Fibroblast of mammary gland (primary cell): ENCODE measurements at regions not wholly inside any gene's neighbourhood (a gene's known extent, or its start where the extent isn't known, plus 50 kb on each side); places are given as distances from the start of the nearest gene placed in this dataset.

Source experiments
- DNase-seq: peaks from one replicate; pipeline ENCODE4 v3.0.0-alpha.2; 2010; ENCODE audit warnings: low read depth
- H3K4me3 ChIP-seq: 2 replicates; pipeline ENCODE4 v1.5.1; 2011; ENCODE audit warnings: low read depth, mild to moderate bottlenecking, low read length, moderate library complexity; ENCODE audit not compliant: control insufficient read depth
- CTCF ChIP-seq: conservative IDR thresholded peaks from 2 replicates; pipeline ENCODE4 v1.5.1; 2011; ENCODE audit warnings: low read depth, low read length, inconsistent platforms; ENCODE audit not compliant: control insufficient read depth, insufficient read depth

- DNase-seq, result peak; percentile 87
- no peak overlapping the region for H3K4me3 ChIP-seq
- TF ChIP-seq CTCF, result no peak
Measured at GRCh38 chr10:44032216-44032615, 352.7 kb downstream of the CXCL12 start.

GRCh38 chr10:44030738-44031137 is 354.2 kb downstream of the CXCL12 start:
- no peak for TF ChIP-seq CTCF
- no peak overlapping the region for H3K4me3 ChIP-seq
- DNase-seq, result no peak

GRCh38 chr10:44030132-44030531 is 354.8 kb downstream of the CXCL12 start:
- no peak overlapping the region for H3K4me3 ChIP-seq
- DNase-seq, result no peak
- peak; percentile 15 for TF ChIP-seq CTCF

GRCh38 chr10:44028384-44029137 is 356.3 kb downstream of the CXCL12 start:
- no peak overlapping the region for H3K4me3 ChIP-seq
- no peak for DNase-seq
- TF ChIP-seq CTCF, result no peak

- no peak for DNase-seq
- TF ChIP-seq CTCF, result no peak
Measured at GRCh38 chr10:44024356-44025116, 360.4 kb downstream of the CXCL12 start.

GRCh38 chr10:44023517-44023916 is 361.4 kb downstream of the CXCL12 start:
- no peak overlapping the region for H3K4me3 ChIP-seq
- TF ChIP-seq CTCF, result no peak
- DNase-seq, result no peak

More at GRCh38 chr10:44024356-44025116, 360.4 kb downstream of the CXCL12 start:
- H3K4me3 ChIP-seq, result no peak overlapping the region
